GM23338 (cell line): ENCODE measurements at regions not wholly inside any gene's neighbourhood (a gene's known extent, or its start where the extent isn't known, plus 50 kb on each side); places are given as distances from the start of the nearest gene placed in this dataset.

Experiments used
- ATAC-seq: fragments of 200-7000 bp; cut with Tn5 transposase; 3 replicates; pipeline ENCODE4 v1.9.1; 2020
- DNase-seq: peaks from one replicate; pipeline ENCODE4 v3.0.0-alpha.2; 2015; ENCODE audit warnings: low spot score
- H2AFZ ChIP-seq: fragments of 200-600 bp; sonication (generic); 2 replicates; pipeline ENCODE4 v1.8.0; 2016; ENCODE audit warnings: antibody characterized with exemption, mild to moderate bottlenecking, moderate library complexity
- H3F3A ChIP-seq: fragments of 200-600 bp; sonication (generic); replicated peaks from 2 replicates; pipeline ENCODE4 v1.8.0; 2017; ENCODE audit warnings: antibody characterized with exemption, mixed run types, low read depth
- H3K27ac ChIP-seq: fragments of 200-600 bp; sonication (generic); 2 replicates; pipeline ENCODE4 v1.6.1; 2016; ENCODE audit warnings: low read depth
- H3K27me3 ChIP-seq: fragments of 200-600 bp; sonication (generic); 2 replicates; pipeline ENCODE4 v1.8.0; 2016; ENCODE audit warnings: mild to moderate bottlenecking, mixed run types, moderate library complexity; ENCODE audit not compliant: insufficient read depth
- H3K36me3 ChIP-seq: fragments of 200-600 bp; sonication (generic); 2 replicates; pipeline ENCODE4 v1.8.0; 2016; ENCODE audit warnings: mild to moderate bottlenecking; ENCODE audit not compliant: insufficient read depth
- H3K4me1 ChIP-seq: fragments of 200-600 bp; sonication (generic); 2 replicates; pipeline ENCODE4 v1.8.0; 2016; ENCODE audit warnings: mild to moderate bottlenecking, moderate library complexity; ENCODE audit not compliant: insufficient read depth
- H3K4me2 ChIP-seq: fragments of 200-600 bp; sonication (generic); 2 replicates; pipeline ENCODE4 v1.7.1; 2017; ENCODE audit warnings: mixed run types
- H3K4me3 ChIP-seq: fragments of 200-600 bp; sonication (generic); 2 replicates; pipeline ENCODE4 v1.6.1; 2016; ENCODE audit warnings: mixed run types
- H3K79me2 ChIP-seq: fragments of 200-600 bp; sonication (generic); replicated peaks from 2 replicates; pipeline ENCODE4 v1.8.0; 2017; ENCODE audit warnings: mild to moderate bottlenecking; ENCODE audit not compliant: insufficient read depth
- H3K9me2 ChIP-seq: fragments of 200-600 bp; sonication (generic); 2 replicates; pipeline ENCODE4 v1.8.0; 2017; ENCODE audit not compliant: insufficient read depth
- H4K20me1 ChIP-seq: fragments of 200-600 bp; sonication (generic); replicated peaks from 2 replicates; pipeline ENCODE4 v1.8.0; 2017; ENCODE audit warnings: mild to moderate bottlenecking; ENCODE audit not compliant: insufficient read depth
- H3K27ac Mint-ChIP-seq: 2 replicates; pipeline ENCODE4 v1.8.0; 2020; ENCODE audit warnings: inconsistent platforms, mild to moderate bottlenecking, moderate library complexity, mixed read lengths
- H3K27me3 Mint-ChIP-seq: 3 replicates; pipeline ENCODE4 v1.8.0; 2022; ENCODE audit warnings: low read depth, mild to moderate bottlenecking, moderate library complexity, mixed read lengths, inconsistent platforms; ENCODE audit not compliant: insufficient read depth, poor library complexity
- H3K36me3 Mint-ChIP-seq: 3 replicates; pipeline ENCODE4 v1.8.0; 2021; ENCODE audit warnings: low read depth, mild to moderate bottlenecking, inconsistent platforms, moderate library complexity, mixed read lengths
- H3K4me1 Mint-ChIP-seq: 3 replicates; pipeline ENCODE4 v1.8.0; 2020; ENCODE audit warnings: mild to moderate bottlenecking, inconsistent platforms, mixed read lengths
- H3K4me3 Mint-ChIP-seq: 3 replicates; pipeline ENCODE4 v1.8.0; 2021; ENCODE audit warnings: moderate library complexity, mild to moderate bottlenecking, inconsistent platforms, mixed read lengths
- H3K9me3 Mint-ChIP-seq: 3 replicates; pipeline ENCODE4 v1.8.0; 2020; ENCODE audit warnings: moderate library complexity, mild to moderate bottlenecking, inconsistent platforms, mixed read lengths
- EZH2phosphoT487 ChIP-seq: fragments of 200-600 bp; sonication (generic); IDR thresholded peaks from one replicate; pipeline ENCODE4 v1.8.1; 2018; ENCODE audit warnings: antibody characterized with exemption; ENCODE audit not compliant: unreplicated experiment
- NANOG ChIP-seq: IDR thresholded peaks from 2 replicates; pipeline ENCODE4 v1.6.1; 2016; ENCODE audit warnings: antibody characterized with exemption, borderline replicate concordance
- POLR2AphosphoS5 ChIP-seq: IDR thresholded peaks from 2 replicates; pipeline ENCODE4 v1.6.1; 2016; ENCODE audit warnings: antibody characterized with exemption, low read depth
- STAT1 ChIP-seq: IDR thresholded peaks from one replicate; pipeline ENCODE4 v1.6.1; 2016; ENCODE audit warnings: antibody characterized with exemption; ENCODE audit not compliant: unreplicated experiment
- ZNF114 ChIP-seq: fragments of 250-450 bp; sonication (Bioruptor Pico); IDR thresholded peaks from 2 replicates; pipeline ENCODE4 v1.5.0; 2020; ENCODE audit warnings: mild to moderate bottlenecking, moderate library complexity
- TF ChIP-seq, protein P1 (sequence below): IDR thresholded peaks from one replicate; pipeline ENCODE4 v1.6.1; 2018; ENCODE audit warnings: antibody characterized with exemption; ENCODE audit not compliant: unreplicated experiment
- TF ChIP-seq, protein P2 (sequence below): fragments of 250-450 bp; sonication (Bioruptor Pico); IDR thresholded peaks from 2 replicates; pipeline ENCODE4 v1.5.0; 2020; ENCODE audit warnings: mild to moderate bottlenecking, moderate library complexity
- TF ChIP-seq, protein P3 (sequence below): IDR thresholded peaks from 2 replicates; pipeline ENCODE4 v1.6.1; 2016; ENCODE audit warnings: antibody characterized with exemption

DNA sequence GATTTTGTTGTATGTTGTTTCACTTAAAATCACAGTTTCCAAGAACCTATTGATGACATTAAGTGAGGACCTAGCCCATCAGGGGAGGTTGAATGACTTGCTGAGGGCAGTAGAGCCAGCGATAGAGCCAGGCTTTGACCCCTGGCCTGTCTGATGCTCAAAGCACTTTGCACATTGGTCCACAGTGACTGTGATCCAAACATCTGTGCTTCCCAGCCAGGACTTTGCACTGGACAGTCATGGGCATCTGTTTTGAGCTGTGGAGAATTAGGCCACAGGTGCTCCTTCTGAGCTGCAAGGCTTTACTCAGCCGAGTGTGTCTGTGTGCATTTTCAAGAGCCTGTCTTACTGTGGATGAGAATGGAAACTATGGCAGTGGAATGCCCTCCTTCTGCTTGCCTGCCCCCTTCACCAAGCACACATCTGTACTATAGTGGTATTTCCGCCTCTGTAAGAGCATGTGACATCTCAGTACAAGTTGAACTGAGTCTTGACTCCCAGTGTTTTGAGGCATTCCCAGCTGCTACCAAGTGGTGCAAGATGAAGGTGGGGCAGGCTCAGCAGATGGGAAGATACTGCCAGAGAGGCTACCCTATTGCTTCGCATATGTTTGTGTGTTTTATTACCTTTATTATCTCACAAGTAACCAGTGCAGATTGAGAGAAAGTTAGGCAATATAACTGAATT lies 72.7 kb upstream of the AOAH start:
- no peak overlapping the region for H3K27ac Mint-ChIP-seq
- TF ChIP-seq EZH2phosphoT487 (no peak), POLR2AphosphoS5 (no peak), STAT1 (no peak), ZNF114 (CRISPR knock-in tag) (no peak), NANOG (no peak)
- TF ChIP-seq, protein P1, sequence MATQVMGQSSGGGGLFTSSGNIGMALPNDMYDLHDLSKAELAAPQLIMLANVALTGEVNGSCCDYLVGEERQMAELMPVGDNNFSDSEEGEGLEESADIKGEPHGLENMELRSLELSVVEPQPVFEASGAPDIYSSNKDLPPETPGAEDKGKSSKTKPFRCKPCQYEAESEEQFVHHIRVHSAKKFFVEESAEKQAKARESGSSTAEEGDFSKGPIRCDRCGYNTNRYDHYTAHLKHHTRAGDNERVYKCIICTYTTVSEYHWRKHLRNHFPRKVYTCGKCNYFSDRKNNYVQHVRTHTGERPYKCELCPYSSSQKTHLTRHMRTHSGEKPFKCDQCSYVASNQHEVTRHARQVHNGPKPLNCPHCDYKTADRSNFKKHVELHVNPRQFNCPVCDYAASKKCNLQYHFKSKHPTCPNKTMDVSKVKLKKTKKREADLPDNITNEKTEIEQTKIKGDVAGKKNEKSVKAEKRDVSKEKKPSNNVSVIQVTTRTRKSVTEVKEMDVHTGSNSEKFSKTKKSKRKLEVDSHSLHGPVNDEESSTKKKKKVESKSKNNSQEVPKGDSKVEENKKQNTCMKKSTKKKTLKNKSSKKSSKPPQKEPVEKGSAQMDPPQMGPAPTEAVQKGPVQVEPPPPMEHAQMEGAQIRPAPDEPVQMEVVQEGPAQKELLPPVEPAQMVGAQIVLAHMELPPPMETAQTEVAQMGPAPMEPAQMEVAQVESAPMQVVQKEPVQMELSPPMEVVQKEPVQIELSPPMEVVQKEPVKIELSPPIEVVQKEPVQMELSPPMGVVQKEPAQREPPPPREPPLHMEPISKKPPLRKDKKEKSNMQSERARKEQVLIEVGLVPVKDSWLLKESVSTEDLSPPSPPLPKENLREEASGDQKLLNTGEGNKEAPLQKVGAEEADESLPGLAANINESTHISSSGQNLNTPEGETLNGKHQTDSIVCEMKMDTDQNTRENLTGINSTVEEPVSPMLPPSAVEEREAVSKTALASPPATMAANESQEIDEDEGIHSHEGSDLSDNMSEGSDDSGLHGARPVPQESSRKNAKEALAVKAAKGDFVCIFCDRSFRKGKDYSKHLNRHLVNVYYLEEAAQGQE: no peak
- TF ChIP-seq, protein P2, sequence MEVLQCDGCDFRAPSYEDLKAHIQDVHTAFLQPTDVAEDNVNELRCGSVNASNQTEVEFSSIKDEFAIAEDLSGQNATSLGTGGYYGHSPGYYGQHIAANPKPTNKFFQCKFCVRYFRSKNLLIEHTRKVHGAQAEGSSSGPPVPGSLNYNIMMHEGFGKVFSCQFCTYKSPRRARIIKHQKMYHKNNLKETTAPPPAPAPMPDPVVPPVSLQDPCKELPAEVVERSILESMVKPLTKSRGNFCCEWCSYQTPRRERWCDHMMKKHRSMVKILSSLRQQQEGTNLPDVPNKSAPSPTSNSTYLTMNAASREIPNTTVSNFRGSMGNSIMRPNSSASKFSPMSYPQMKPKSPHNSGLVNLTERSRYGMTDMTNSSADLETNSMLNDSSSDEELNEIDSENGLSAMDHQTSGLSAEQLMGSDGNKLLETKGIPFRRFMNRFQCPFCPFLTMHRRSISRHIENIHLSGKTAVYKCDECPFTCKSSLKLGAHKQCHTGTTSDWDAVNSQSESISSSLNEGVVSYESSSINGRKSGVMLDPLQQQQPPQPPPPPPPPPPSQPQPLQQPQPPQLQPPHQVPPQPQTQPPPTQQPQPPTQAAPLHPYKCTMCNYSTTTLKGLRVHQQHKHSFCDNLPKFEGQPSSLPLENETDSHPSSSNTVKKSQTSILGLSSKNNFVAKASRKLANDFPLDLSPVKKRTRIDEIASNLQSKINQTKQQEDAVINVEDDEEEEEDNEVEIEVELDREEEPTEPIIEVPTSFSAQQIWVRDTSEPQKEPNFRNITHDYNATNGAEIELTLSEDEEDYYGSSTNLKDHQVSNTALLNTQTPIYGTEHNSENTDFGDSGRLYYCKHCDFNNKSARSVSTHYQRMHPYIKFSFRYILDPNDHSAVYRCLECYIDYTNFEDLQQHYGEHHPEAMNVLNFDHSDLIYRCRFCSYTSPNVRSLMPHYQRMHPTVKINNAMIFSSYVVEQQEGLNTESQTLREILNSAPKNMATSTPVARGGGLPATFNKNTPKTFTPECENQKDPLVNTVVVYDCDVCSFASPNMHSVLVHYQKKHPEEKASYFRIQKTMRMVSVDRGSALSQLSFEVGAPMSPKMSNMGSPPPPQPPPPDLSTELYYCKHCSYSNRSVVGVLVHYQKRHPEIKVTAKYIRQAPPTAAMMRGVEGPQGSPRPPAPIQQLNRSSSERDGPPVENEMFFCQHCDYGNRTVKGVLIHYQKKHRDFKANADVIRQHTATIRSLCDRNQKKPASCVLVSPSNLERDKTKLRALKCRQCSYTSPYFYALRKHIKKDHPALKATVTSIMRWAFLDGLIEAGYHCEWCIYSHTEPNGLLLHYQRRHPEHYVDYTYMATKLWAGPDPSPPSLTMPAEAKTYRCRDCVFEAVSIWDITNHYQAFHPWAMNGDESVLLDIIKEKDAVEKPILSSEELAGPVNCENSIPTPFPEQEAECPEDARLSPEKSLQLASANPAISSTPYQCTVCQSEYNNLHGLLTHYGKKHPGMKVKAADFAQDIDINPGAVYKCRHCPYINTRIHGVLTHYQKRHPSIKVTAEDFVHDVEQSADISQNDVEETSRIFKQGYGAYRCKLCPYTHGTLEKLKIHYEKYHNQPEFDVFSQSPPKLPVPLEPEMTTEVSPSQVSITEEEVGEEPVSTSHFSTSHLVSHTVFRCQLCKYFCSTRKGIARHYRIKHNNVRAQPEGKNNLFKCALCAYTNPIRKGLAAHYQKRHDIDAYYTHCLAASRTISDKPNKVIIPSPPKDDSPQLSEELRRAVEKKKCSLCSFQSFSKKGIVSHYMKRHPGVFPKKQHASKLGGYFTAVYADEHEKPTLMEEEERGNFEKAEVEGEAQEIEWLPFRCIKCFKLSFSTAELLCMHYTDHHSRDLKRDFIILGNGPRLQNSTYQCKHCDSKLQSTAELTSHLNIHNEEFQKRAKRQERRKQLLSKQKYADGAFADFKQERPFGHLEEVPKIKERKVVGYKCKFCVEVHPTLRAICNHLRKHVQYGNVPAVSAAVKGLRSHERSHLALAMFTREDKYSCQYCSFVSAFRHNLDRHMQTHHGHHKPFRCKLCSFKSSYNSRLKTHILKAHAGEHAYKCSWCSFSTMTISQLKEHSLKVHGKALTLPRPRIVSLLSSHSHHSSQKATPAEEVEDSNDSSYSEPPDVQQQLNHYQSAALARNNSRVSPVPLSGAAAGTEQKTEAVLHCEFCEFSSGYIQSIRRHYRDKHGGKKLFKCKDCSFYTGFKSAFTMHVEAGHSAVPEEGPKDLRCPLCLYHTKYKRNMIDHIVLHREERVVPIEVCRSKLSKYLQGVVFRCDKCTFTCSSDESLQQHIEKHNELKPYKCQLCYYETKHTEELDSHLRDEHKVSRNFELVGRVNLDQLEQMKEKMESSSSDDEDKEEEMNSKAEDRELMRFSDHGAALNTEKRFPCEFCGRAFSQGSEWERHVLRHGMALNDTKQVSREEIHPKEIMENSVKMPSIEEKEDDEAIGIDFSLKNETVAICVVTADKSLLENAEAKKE (CRISPR knock-in tag): no peak
- TF ChIP-seq, protein P3, sequence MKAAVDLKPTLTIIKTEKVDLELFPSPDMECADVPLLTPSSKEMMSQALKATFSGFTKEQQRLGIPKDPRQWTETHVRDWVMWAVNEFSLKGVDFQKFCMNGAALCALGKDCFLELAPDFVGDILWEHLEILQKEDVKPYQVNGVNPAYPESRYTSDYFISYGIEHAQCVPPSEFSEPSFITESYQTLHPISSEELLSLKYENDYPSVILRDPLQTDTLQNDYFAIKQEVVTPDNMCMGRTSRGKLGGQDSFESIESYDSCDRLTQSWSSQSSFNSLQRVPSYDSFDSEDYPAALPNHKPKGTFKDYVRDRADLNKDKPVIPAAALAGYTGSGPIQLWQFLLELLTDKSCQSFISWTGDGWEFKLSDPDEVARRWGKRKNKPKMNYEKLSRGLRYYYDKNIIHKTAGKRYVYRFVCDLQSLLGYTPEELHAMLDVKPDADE: no peak
- Histone ChIP-seq H3K27ac (no peak overlapping the region), H3K4me1 (no peaks in the 10 kb centered on the region), H3K36me3 (no peaks in the 10 kb centered on the region), H3K4me3 (no peak overlapping the region), H4K20me1 (no peaks in the 10 kb centered on the region), H3K79me2 (no peaks in the 10 kb centered on the region), H3F3A (no peaks in the 10 kb centered on the region), H3K9me2 (peaks cover 9% of the 10 kb centered on the region; the same call in 1 of the 2 replicates), H2AFZ (no peak overlapping the region), H3K27me3 (no peaks in the 10 kb centered on the region), H3K4me2 (no peak overlapping the region)
- ATAC-seq (no peak), DNase-seq (no peak)
- H3K36me3 Mint-ChIP-seq: no peaks in the 10 kb centered on the region
- no peaks in the 10 kb centered on the region for H3K9me3 Mint-ChIP-seq
- H3K27me3 Mint-ChIP-seq: no peaks in the 10 kb centered on the region
- peaks cover 4% of the 10 kb centered on the region; the same call in 2 of the 3 replicates for H3K4me1 Mint-ChIP-seq
- no peak overlapping the region for H3K4me3 Mint-ChIP-seq
